Loucy (cell line): ENCODE measurements at regions not wholly inside any gene's neighbourhood (a gene's known extent, or its start where the extent isn't known, plus 50 kb on each side); places are given as distances from the start of the nearest gene placed in this dataset.

Source experiments
- H2AFZ ChIP-seq: fragments of 200-600 bp; sonication (generic); 2 replicates; pipeline ENCODE4 v1.6.0; 2016; ENCODE audit warnings: antibody characterized with exemption, mild to moderate bottlenecking, low read length, moderate library complexity
- H3F3A ChIP-seq: fragments of 200-600 bp; 2 replicates; pipeline ENCODE4 v1.6.0; 2016; ENCODE audit warnings: antibody characterized with exemption, low read depth, mild to moderate bottlenecking
- H3K27me3 ChIP-seq: fragments of 200-600 bp; sonication (generic); 2 replicates; pipeline ENCODE4 v1.6.1; 2014; ENCODE audit warnings: low read length, mild to moderate bottlenecking; ENCODE audit not compliant: insufficient read depth, poor library complexity, severe bottlenecking
- H3K36me3 ChIP-seq: fragments of 200-600 bp; sonication (generic); 2 replicates; pipeline ENCODE4 v1.6.1; 2016; ENCODE audit warnings: low read length; ENCODE audit not compliant: insufficient read depth
- H3K4me1 ChIP-seq: fragments of 200-600 bp; sonication (generic); 2 replicates; pipeline ENCODE4 v1.5.1; 2014; ENCODE audit warnings: low read length, mild to moderate bottlenecking; ENCODE audit not compliant: insufficient read depth, poor library complexity, severe bottlenecking
- H3K4me2 ChIP-seq: fragments of 200-600 bp; sonication (generic); 2 replicates; pipeline ENCODE4 v1.6.0; 2014; ENCODE audit warnings: antibody characterized with exemption, low read length, low read depth, mild to moderate bottlenecking; ENCODE audit not compliant: poor library complexity, severe bottlenecking
- H3K4me3 ChIP-seq: fragments of 200-600 bp; sonication (generic); 2 replicates; pipeline ENCODE4 v1.5.1; 2014; ENCODE audit warnings: low read length, mild to moderate bottlenecking, mixed read lengths; ENCODE audit not compliant: poor library complexity, severe bottlenecking
- H3K79me2 ChIP-seq: fragments of 200-600 bp; sonication (generic); 2 replicates; pipeline ENCODE4 v1.6.1; 2014; ENCODE audit warnings: low read length; ENCODE audit not compliant: insufficient read depth
- H3K9ac ChIP-seq: fragments of 200-600 bp; sonication (generic); 2 replicates; pipeline ENCODE4 v1.6.0; 2014; ENCODE audit warnings: mild to moderate bottlenecking, low read depth, low read length, moderate library complexity; ENCODE audit not compliant: poor library complexity, severe bottlenecking
- H3K9me2 ChIP-seq: fragments of 200-600 bp; sonication (generic); replicated peaks from 2 replicates; pipeline ENCODE4 v1.6.1; 2016; ENCODE audit warnings: low read depth, low read length, mixed read lengths
- H3K9me3 ChIP-seq: fragments of 200-600 bp; sonication (generic); 2 replicates; pipeline ENCODE4 v1.6.1; 2014; ENCODE audit warnings: mild to moderate bottlenecking, antibody characterized with exemption, low read length, low read depth; ENCODE audit not compliant: insufficient read depth
- H4K20me1 ChIP-seq: fragments of 200-600 bp; sonication (generic); 2 replicates; pipeline ENCODE4 v1.6.0; 2014; ENCODE audit warnings: antibody characterized with exemption, low read length, mild to moderate bottlenecking; ENCODE audit not compliant: insufficient read depth, poor library complexity, severe bottlenecking
- CTCF ChIP-seq: fragments of 200-600 bp; sonication (generic); conservative IDR thresholded peaks from 2 replicates; pipeline ENCODE4 v1.5.1; 2014; ENCODE audit warnings: mild to moderate bottlenecking, antibody characterized with exemption, low read length
- EZH2phosphoT487 ChIP-seq: fragments of 200-600 bp; IDR thresholded peaks from 2 replicates; pipeline ENCODE4 v1.6.1; 2018; ENCODE audit warnings: antibody characterized with exemption, mild to moderate bottlenecking, moderate library complexity, borderline replicate concordance

DNA sequence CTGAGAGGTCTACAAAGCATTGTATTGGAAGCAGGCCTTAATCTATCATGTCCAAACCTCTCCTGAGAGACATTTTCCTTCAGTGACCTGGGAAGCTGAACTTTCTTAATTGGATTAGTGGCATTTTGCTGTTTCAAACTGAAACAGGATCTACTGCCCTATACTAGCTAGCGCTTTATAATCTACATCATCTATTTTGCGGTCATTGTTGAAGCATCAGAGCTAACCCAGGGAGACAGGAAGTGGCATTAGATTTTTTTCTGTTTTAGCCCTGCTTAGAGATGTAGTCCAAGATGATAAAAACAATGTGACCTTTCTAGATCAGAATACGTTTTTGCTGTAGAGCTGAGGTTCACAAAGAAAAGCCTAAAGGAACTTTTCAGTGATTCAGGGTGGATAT, 147.4 kb upstream of the AGR3 start:
- Histone ChIP-seq H3F3A (no peaks in the 10 kb centered on the region), H2AFZ (no peak overlapping the region), H3K4me1 (peaks cover 39% of the 10 kb centered on the region), H3K4me3 (peak overlapping the region; percentile 32), H3K9ac (no peak overlapping the region), H3K36me3 (no peaks in the 10 kb centered on the region), H4K20me1 (no peaks in the 10 kb centered on the region), H3K27me3 (no peaks in the 10 kb centered on the region), H3K79me2 (no peaks in the 10 kb centered on the region), H3K9me3 (no peaks in the 10 kb centered on the region), H3K9me2 (no peaks in the 10 kb centered on the region), H3K4me2 (peak overlapping the region; percentile 58)
- no peak for TF ChIP-seq EZH2phosphoT487
- no peak for TF ChIP-seq CTCF

DNA sequence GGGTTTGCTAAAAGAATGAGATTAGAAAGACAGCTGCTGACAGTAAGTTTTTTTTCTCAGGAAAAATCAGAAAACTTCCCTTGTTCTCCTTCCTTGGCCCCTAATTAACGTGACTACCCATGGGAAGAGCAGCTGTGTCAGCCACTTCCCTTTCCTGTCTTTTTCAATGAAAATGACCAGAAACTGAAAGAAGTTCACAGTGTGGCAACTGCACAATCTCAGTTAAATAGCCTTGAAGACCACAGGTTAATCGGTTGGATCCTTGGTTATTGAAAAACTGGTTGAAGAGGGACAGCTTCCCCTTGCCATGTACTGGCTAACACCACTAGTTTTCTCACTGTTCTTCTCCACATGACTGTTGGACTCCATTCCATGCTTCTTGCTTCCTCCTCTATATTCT, 148.8 kb upstream of the AGR3 start:
- no peaks in the 10 kb centered on the region for H3K27me3 ChIP-seq
- no peak overlapping the region for H3K4me3 ChIP-seq
- peak overlapping the region; percentile 58 for H3K4me2 ChIP-seq
- H3K79me2 ChIP-seq: no peaks in the 10 kb centered on the region
- peaks cover 39% of the 10 kb centered on the region for H3K4me1 ChIP-seq
- no peaks in the 10 kb centered on the region for H3K9me2 ChIP-seq
- no peaks in the 10 kb centered on the region for H3F3A ChIP-seq
- no peaks in the 10 kb centered on the region for H3K36me3 ChIP-seq
- no peaks in the 10 kb centered on the region for H4K20me1 ChIP-seq
- no peaks in the 10 kb centered on the region for H3K9me3 ChIP-seq
- no peak overlapping the region for H3K9ac ChIP-seq
- no peak overlapping the region for H2AFZ ChIP-seq
- TF ChIP-seq CTCF (no peak), EZH2phosphoT487 (no peak)

GRCh38 chr7:17031906-17032551, 150.2 kb upstream of the AGR3 start:
- Histone ChIP-seq H3K79me2 (no peaks in the 10 kb centered on the region), H3K4me2 (no peak overlapping the region), H3K27me3 (no peaks in the 10 kb centered on the region), H3K4me1 (peaks cover 39% of the 10 kb centered on the region), H2AFZ (peak overlapping the region; percentile 39), H3K9me2 (no peaks in the 10 kb centered on the region), H3K36me3 (no peaks in the 10 kb centered on the region), H4K20me1 (no peaks in the 10 kb centered on the region), H3F3A (no peaks in the 10 kb centered on the region), H3K4me3 (no peak overlapping the region), H3K9ac (no peak overlapping the region), H3K9me3 (no peaks in the 10 kb centered on the region)
- TF ChIP-seq CTCF: no peak
- TF ChIP-seq EZH2phosphoT487: no peak
